SU-DHL-6 (cell line): ENCODE measurements at regions not wholly inside any gene's neighbourhood (a gene's known extent, or its start where the extent isn't known, plus 50 kb on each side); places are given as distances from the start of the nearest gene placed in this dataset.

Source experiments
- H2AFZ ChIP-seq: fragments of 200-600 bp; sonication (generic); 2 replicates; pipeline ENCODE4 v1.6.1; 2014; ENCODE audit warnings: low read depth, mild to moderate bottlenecking, moderate library complexity, mixed read lengths, antibody characterized with exemption, low read length; ENCODE audit not compliant: severe bottlenecking
- H3F3A ChIP-seq: fragments of 200-600 bp; shearing (Covaris generic); 2 replicates; pipeline ENCODE4 v1.6.0; 2016; ENCODE audit warnings: antibody characterized with exemption, mild to moderate bottlenecking; ENCODE audit not compliant: insufficient read depth
- H3K27ac ChIP-seq: fragments of 200-600 bp; sonication (generic); 2 replicates; pipeline ENCODE4 v1.5.1; 2016; ENCODE audit warnings: low read depth, mild to moderate bottlenecking, low read length, moderate library complexity, mixed read lengths
- H3K27me3 ChIP-seq: fragments of 200-600 bp; sonication (generic), shearing (Covaris generic); 2 replicates; pipeline ENCODE4 v1.6.0; 2014; ENCODE audit warnings: mild to moderate bottlenecking, low read length
- H3K36me3 ChIP-seq: fragments of 200-600 bp; sonication (generic); 2 replicates; pipeline ENCODE4 v1.6.1; 2014; ENCODE audit warnings: mild to moderate bottlenecking, low read length, mixed read lengths
- H3K4me2 ChIP-seq: fragments of 300-600, 200-600 bp; shearing (Covaris generic), sonication (generic); 2 replicates; pipeline ENCODE4 v1.6.0; 2014; ENCODE audit warnings: low read length, low read depth, mild to moderate bottlenecking; ENCODE audit not compliant: poor library complexity, severe bottlenecking
- H3K4me3 ChIP-seq: fragments of 200-600 bp; sonication (generic); 2 replicates; pipeline ENCODE4 v1.5.1; 2014; ENCODE audit warnings: antibody characterized with exemption, low read length, mild to moderate bottlenecking, mixed read lengths; ENCODE audit not compliant: insufficient read depth, poor library complexity, severe bottlenecking
- H3K79me2 ChIP-seq: fragments of 200-600 bp; sonication (generic); 2 replicates; pipeline ENCODE4 v1.6.1; 2014; ENCODE audit warnings: mild to moderate bottlenecking, low read length, moderate library complexity; ENCODE audit not compliant: insufficient read depth
- H3K9ac ChIP-seq: fragments of 200-600 bp; sonication (generic); 2 replicates; pipeline ENCODE4 v1.7.0; 2014; ENCODE audit warnings: mild to moderate bottlenecking, low read length
- H3K9me2 ChIP-seq: fragments of 200-600 bp; sonication (generic); replicated peaks from 2 replicates; pipeline ENCODE4 v1.6.1; 2014; ENCODE audit warnings: low read length; ENCODE audit not compliant: insufficient read depth
- H3K9me3 ChIP-seq: fragments of 200-600 bp; sonication (generic); 2 replicates; pipeline ENCODE4 v1.6.1; 2014; ENCODE audit warnings: low read length, mixed read lengths; ENCODE audit not compliant: insufficient read depth
- H4K20me1 ChIP-seq: fragments of 200-600 bp; sonication (generic); 2 replicates; pipeline ENCODE4 v1.6.1; 2014; ENCODE audit warnings: low read depth, mild to moderate bottlenecking, antibody characterized with exemption, low read length, moderate library complexity, mixed read lengths
- EZH2phosphoT487 ChIP-seq: fragments of 200-600 bp; sonication (generic), shearing (Covaris generic); conservative IDR thresholded peaks from 2 replicates; pipeline ENCODE4 v1.6.1; 2018; ENCODE audit warnings: mild to moderate bottlenecking, antibody characterized with exemption, low read length, moderate library complexity, mixed read lengths
- TF ChIP-seq, protein P1 (sequence below): fragments of 200-600 bp; sonication (generic); IDR thresholded peaks from one replicate; pipeline ENCODE4 v1.5.1; 2017; ENCODE audit warnings: antibody characterized with exemption, mild to moderate bottlenecking, low read length, moderate library complexity; ENCODE audit not compliant: insufficient read depth, poor library complexity, severe bottlenecking

DNA sequence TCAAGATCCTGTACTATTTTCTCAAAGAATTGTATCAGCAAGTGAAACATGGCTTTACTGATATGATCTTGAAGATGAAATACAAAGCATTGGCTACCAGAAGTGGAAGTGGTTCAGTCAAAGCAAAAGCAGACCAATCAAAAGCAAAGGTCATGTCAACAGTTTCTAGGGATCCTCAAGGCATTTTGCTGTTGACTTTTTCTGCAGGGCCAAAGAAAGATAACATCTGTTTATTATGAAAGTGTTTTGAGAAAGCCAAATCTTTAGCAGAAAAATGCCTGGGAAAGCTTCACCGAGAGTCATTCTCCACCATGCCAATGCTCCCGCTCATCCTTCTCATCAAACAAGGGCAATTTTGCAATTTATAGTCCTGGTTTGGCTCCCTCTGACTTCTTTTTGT, 90.3 kb upstream of the ACO1 start:
- H3K4me2 ChIP-seq, result no peak overlapping the region
- no peak overlapping the region for H3K27ac ChIP-seq
- H3K79me2 ChIP-seq, result no peaks in the 10 kb centered on the region
- no peaks in the 10 kb centered on the region for H3K27me3 ChIP-seq
- TF ChIP-seq, protein P1, sequence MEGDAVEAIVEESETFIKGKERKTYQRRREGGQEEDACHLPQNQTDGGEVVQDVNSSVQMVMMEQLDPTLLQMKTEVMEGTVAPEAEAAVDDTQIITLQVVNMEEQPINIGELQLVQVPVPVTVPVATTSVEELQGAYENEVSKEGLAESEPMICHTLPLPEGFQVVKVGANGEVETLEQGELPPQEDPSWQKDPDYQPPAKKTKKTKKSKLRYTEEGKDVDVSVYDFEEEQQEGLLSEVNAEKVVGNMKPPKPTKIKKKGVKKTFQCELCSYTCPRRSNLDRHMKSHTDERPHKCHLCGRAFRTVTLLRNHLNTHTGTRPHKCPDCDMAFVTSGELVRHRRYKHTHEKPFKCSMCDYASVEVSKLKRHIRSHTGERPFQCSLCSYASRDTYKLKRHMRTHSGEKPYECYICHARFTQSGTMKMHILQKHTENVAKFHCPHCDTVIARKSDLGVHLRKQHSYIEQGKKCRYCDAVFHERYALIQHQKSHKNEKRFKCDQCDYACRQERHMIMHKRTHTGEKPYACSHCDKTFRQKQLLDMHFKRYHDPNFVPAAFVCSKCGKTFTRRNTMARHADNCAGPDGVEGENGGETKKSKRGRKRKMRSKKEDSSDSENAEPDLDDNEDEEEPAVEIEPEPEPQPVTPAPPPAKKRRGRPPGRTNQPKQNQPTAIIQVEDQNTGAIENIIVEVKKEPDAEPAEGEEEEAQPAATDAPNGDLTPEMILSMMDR, result no peak
- no peak for TF ChIP-seq EZH2phosphoT487
- no peaks in the 10 kb centered on the region for H3K9me3 ChIP-seq
- no peak overlapping the region for H2AFZ ChIP-seq
- H4K20me1 ChIP-seq, result no peaks in the 10 kb centered on the region
- H3K4me3 ChIP-seq, result no peak overlapping the region
- H3K36me3 ChIP-seq, result no peaks in the 10 kb centered on the region
- no peak overlapping the region for H3K9ac ChIP-seq
- H3K9me2 ChIP-seq, result no peaks in the 10 kb centered on the region
- H3F3A ChIP-seq, result no peaks in the 10 kb centered on the region

DNA sequence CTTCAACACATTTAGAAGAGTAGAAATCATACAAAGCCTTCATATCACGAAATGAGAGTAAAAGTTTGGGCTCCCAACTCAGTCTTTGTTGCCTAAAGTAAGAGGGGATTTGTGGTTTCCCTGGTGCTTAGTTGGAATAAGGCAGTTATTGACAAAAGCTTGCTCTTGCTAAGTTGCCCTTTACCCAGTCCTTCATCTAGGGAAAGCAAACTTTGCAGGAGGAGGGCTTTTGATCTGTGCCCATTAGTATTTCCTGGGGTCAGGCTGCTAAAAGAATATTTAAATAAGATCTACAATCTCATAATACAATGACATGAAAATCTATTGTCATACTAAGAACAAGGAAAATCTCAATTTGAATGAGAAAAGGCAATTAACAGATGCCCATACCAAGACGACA, 84.1 kb upstream of the ACO1 start:
- H3K27me3 ChIP-seq, result no peaks in the 10 kb centered on the region
- H4K20me1 ChIP-seq, result no peaks in the 10 kb centered on the region
- no peaks in the 10 kb centered on the region for H3K9me2 ChIP-seq
- H3K9me3 ChIP-seq, result no peaks in the 10 kb centered on the region
- no peak overlapping the region for H3K4me3 ChIP-seq
- H2AFZ ChIP-seq, result no peak overlapping the region
- no peak overlapping the region for H3K9ac ChIP-seq
- TF ChIP-seq EZH2phosphoT487, result no peak
- TF ChIP-seq, protein P1, result no peak
- no peaks in the 10 kb centered on the region for H3F3A ChIP-seq
- no peaks in the 10 kb centered on the region for H3K79me2 ChIP-seq
- H3K4me2 ChIP-seq, result no peak overlapping the region
- H3K36me3 ChIP-seq, result no peaks in the 10 kb centered on the region
- no peak overlapping the region for H3K27ac ChIP-seq

DNA sequence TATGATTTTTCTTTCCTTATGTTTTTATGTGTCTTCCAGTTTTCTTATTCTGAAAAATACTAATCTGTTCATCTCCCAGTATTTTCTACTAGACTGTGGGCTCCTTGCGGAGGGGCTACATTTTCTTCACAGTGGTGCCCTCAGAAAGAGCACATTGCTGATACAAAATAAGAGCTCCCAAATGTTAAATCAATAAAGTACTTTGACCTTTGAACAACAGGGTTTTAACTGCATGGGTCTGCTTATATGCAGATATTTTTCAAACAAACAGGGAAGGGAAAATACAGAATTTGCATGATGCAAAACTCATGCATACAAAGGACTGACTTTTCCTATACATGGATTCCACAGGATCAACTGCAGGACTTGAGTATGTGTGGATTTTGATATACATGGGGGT, 79.9 kb upstream of the ACO1 start:
- H3K27ac ChIP-seq, result no peak overlapping the region
- H3K79me2 ChIP-seq, result no peaks in the 10 kb centered on the region
- no peak overlapping the region for H3K9ac ChIP-seq
- no peak overlapping the region for H2AFZ ChIP-seq
- H3K9me3 ChIP-seq, result no peaks in the 10 kb centered on the region
- no peak overlapping the region for H3K4me3 ChIP-seq
- no peak overlapping the region for H3K4me2 ChIP-seq
- H3F3A ChIP-seq, result no peaks in the 10 kb centered on the region
- H3K27me3 ChIP-seq, result no peaks in the 10 kb centered on the region
- no peaks in the 10 kb centered on the region for H3K9me2 ChIP-seq
- H3K36me3 ChIP-seq, result no peaks in the 10 kb centered on the region
- H4K20me1 ChIP-seq, result no peaks in the 10 kb centered on the region
- TF ChIP-seq, protein P1, result no peak
- TF ChIP-seq EZH2phosphoT487, result no peak

DNA sequence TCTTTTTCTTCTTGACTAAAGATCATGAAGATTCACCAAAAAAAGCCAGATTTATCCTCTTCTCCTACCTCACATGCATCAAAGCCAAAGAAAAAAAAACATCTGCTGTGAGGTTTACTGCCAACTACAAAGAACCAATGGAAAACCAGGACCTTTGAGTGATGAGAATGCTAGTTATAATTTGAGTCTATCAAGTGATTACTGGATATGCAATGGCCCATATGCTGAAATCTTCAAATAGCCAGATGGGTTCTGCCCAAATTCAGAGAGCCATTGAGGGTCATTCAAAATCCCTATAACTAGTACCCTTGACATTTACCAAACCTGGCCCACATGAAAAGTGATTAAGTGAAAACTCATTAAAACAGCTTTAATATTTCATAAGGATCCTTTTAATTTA, 78.4 kb upstream of the ACO1 start:
- no peaks in the 10 kb centered on the region for H3K79me2 ChIP-seq
- no peaks in the 10 kb centered on the region for H3K9me3 ChIP-seq
- H3K9ac ChIP-seq, result no peak overlapping the region
- no peaks in the 10 kb centered on the region for H3F3A ChIP-seq
- no peaks in the 10 kb centered on the region for H3K9me2 ChIP-seq
- H4K20me1 ChIP-seq, result no peaks in the 10 kb centered on the region
- TF ChIP-seq, protein P1, result no peak
- no peak for TF ChIP-seq EZH2phosphoT487
- no peak overlapping the region for H3K27ac ChIP-seq
- H3K27me3 ChIP-seq, result no peaks in the 10 kb centered on the region
- H3K4me2 ChIP-seq, result no peak overlapping the region
- no peaks in the 10 kb centered on the region for H3K36me3 ChIP-seq
- no peak overlapping the region for H3K4me3 ChIP-seq
- H2AFZ ChIP-seq, result no peak overlapping the region
